ENCODE measurements at regions not wholly inside any gene's neighbourhood (a gene's known extent, or its start where the extent isn't known, plus 50 kb on each side); places are given as distances from the start of the nearest gene placed in this dataset.

DNA sequence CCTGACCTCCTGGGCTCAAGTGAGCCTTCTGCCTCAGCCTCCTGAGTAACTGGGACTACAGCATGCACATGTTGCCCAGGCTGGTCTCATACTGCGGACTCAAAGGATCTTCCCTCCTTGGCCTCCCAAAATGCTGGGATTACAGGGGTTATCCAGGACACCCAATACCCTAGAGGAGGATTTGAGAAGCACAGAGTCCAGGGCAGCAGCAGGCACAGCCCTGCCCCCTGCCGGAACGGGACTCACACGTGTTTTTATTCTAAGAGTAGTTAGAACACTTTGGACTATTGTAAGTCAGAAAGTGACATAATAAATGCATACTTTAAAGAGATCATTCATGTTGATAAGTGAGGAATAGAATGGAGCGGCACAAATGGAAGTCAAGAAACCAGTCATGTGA is 80.2 kb downstream of the C6orf118 start:
- no peak for DNase-seq (ENCODE audit: low read depth in 2 of 2, low spot score in 1 of 2)

DNA sequence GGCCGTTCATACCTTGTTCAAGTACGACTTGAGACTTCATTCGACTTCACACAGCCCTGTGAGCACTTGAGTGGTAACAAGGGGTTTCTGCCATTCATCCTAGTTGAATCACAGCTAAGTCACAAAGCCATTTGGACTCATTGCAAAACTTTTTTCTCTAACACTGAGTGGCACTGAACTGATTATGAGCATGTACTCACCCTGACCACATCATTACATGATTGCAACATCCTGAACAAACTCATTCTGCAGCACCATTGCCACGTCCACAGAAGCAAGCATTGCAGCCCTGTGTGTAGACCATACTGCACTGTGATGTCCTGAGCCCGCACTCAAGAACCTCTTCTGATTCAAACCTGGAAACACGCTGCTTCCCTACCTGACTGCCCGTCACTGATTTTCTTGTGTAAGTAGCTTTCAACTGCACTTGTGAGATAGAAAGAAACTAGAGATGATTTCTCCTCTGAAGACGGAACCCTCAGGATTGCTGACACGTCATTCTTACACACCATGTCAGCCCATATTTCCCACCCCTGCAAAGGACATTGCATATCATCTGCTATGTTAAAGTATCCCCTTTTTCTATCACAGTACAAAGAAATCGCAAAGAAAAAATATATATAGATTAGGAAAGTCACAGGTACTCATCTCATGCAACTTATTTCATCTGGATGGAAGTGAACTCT is 81.6 kb downstream of the C6orf118 start:
- DNase-seq (ENCODE audit: low read depth in 2 of 2, low spot score in 1 of 2): no peak

DNA sequence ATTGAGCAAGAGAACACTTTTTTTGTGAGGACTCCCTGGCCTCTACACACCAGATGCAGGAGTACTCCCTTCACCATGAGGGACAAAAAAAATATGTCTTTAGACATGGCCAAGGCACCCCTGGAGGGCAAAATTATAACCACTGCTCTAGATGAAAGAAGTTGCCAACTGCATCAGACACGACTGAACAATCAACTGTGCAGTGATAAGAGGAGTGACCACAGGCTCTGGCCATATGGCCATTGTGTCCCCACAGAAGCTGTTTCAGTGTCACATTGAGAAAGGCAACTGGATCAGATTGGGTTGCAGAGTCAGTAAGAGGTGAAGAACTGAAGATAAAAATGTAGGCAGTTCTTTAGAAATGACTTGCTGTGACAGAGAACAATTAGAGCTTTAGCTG is 85.7 kb downstream of the C6orf118 start:
- DNase-seq (ENCODE audit: low read depth in 2 of 2, low spot score in 1 of 2): no peak

DNA sequence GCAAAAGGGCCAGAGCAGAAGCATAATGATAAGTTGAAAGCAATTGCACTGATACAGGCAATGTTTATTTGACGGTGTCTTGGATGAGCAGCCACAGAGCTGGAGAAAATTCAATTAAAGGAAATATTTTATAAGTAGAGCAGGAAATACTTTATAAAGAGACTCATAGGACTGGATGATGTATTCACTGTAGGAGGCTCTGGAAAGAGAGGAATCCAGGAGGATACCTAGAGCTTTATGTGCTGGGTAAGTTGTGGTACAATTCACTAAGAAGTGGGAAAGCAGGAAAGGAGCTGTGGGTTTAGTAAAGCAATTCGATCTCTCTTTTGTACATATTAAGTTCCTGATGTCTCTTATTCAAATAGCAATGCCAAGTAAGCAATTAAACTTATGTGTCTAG is 86.3 kb downstream of the C6orf118 start:
- no peak for DNase-seq (ENCODE audit: low read depth in 2 of 2, low spot score in 1 of 2)

DNA sequence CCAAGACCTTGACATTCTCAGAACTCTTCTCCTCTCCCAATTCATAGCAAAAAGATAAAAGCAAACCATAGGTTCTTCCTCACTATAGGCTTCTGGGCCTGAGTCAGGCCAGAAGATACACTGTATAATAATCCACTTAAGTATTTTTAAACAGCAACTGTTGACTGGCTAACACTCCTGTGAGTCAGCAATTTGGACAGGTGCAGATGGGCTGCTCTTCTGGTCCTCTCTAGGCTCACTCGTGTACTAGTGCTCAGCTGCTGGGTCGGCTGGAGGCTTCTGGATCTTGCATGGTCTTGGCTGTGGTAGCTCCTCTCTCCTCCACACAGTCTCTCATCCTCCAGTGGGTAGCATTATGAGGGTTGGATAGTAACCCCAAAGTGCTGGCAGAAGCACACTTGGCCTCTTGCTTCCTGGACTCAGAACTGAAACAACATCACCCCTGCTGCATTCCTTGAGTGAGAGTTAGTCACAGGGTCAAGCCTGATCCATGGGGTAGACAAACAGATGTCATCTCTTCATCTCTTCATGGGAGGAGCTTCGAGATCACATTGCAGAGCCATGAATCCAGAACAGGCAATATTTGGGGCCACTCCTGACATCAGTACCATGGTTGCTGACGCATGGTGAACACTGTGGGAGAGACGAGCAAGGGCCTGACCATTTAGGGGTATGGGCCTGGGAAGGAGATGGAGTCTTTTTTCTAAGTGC is 86.9 kb downstream of the C6orf118 start:
- DNase-seq (ENCODE audit: low read depth in 2 of 2, low spot score in 1 of 2): no peak

DNA sequence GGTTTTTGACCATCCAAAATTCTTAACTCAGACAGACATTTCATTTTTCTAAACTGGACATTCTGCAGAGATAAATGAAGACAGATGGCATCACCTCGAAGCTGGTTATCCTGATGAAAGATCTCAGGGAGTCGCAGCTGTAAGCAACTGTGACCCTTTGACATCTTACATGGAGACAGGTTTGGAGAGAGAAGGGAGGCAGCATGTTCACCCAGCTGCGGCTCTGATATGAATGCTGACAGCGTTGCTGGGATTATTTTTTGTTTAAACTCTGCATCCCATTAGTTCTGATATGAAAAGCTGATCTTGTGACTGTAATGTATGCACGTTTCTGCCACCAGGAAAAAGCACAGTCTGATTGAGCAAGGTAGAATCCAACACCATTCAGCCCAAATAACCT is 89.4 kb downstream of the C6orf118 start:
- DNase-seq (ENCODE audit: low read depth in 2 of 2, low spot score in 1 of 2): no peak

DNA sequence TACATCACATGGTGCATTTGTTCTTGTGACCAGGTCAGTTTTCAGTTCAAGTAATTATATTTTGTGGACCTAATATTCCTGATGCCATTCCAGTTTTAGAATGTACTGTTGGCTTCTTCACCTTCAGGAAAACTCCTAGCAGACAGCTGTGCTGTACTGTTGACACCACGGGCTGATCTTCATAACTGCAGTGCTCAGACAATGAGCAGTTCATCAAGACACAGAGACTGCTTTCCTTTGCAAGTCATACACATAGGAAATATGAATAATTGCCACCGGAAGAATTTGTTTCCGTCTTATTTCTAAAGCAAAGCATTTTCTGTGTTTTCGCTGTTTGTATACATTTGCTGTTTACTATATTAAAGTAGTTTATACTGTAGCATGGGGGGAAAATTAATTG is 89.8 kb downstream of the C6orf118 start:
- no peak for DNase-seq (ENCODE audit: low read depth in 2 of 2, low spot score in 1 of 2)

DNA sequence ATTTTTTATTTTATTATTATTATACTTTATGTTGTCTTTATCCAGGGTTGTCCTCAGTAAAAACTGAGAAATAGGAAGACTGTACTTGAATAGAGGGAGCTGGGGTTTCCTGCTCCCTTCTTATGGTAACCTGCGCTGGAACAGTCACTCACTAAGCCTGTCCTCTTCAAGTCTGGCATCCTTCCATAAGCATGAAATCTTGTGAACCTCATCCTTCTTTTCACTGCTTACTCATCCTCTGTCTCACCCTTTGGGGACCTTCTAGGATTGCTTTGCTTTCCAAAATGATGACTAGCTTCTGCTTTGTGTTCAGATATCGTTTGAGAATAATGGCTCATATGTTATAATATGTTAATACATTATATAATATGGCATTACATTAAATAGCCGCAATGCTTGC is 90.6 kb downstream of the C6orf118 start:
- no peak for DNase-seq (ENCODE audit: low read depth in 2 of 2, low spot score in 1 of 2)

DNA sequence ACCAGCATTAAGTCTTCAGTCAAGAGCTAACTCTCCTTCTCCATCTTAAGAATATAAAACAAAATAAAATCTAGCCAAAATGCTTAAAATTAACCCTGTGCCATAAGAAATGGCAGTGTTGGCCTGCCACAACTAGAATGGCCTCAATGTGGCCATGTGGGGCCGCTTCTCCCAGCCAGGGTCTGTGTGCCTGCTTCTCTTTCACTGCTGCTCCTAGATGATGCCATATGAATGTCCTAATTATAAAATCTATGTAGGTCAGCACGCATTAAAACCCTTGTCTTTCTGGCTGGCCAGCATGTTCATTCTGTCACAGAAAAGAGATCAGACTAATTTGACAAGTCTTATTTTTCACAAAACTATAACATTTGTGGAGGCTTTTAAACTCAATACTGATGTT is 102.6 kb downstream of the C6orf118 start:
- DNase-seq (ENCODE audit: low read depth in 2 of 2, low spot score in 1 of 2): no peak

DNA sequence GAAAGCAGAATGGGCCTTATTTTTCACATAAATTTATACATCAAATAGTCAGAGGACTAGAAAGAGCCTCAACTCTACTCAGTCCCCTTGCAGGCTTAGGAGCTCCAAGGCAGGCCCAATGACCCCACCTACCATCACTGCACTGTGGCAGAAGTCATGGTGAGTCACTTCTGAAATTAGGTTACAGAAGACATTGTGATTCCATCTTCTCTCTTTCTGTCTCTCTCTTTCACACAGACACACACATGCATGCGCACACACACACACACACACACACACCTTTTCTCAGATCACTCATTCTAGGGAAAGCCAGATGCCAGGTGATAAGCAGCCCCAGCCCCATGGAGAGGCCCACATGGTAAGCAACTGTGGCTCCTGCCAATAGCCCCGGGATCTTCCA is 103.8 kb downstream of the C6orf118 start:
- no peak for DNase-seq (ENCODE audit: low read depth in 2 of 2, low spot score in 1 of 2)

DNA sequence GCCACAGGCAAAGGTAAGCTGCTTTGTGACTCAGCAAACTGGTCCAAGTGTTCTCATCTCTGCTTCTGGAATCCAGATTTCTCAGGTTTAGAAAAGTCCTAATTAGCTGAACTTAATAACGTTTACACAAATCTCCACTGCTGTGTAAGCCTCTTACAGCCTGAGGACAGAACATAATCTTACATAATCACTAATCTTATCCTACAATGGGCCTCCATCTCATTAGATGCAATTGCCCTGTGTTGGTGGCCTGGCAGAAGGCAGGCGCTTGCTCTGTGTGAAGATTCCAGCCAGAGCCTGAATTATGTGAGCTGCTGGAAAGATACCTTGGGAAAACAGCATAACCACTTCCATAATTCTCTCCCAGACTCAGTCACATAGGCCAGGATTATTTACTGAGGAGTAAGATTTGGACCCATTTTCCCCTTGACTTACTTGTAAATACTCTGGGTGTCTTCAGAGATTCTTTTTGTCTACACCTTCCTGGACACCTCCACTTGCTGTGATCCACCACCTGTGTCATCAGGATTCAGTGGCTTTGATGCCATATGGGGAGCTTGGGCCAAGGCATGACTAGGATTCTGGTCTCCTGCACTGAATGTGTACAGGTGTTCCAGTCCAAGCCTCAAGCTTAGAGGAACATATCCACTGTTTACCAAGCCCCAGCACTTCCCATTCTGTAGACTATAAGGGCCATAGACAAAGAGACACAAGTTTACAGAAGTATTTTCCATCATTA is 104.4 kb downstream of the C6orf118 start:
- no peak for DNase-seq (ENCODE audit: low read depth in 2 of 2, low spot score in 1 of 2)

DNA sequence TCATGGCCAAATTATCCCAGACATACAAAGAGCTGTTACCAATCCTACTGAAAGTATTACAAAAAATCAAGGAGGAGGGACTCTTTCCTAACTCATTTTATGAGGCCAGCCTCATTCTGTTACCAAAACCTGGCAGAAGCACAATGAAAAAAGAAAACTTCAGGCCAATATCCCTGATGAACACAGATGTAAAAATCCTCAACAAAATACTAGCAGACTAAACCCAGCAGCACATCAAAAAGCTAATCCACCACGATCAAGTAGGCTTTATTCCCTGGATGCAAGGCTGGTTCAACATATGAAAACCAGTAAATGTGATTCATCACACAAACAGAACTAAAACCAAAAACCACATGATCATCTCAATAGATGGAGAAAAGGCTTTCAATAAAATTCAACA is 109.2 kb downstream of the C6orf118 start:
- DNase-seq (ENCODE audit: low read depth in 2 of 2, low spot score in 1 of 2): no peak

DNA sequence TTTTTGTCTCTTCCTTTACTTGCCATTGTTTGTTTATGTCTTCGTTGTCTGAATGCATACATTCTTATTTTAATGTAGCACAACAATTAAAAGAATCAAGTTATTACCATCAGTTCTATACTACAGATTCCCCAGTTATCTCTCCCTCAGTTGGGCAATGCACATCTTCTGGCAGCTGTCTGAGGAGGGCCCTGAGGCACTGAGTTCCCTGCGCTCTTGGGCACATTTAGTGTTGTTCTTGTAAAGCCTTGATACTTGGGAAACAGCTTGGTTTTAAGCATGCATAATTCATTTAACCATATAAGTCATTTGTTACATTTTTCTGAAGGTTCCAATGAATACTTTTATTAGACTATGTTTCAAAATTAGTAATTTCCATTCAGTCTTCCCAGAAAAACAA is 117.9 kb downstream of the C6orf118 start:
- no peak for DNase-seq (ENCODE audit: low read depth in 2 of 2, low spot score in 1 of 2)

DNA sequence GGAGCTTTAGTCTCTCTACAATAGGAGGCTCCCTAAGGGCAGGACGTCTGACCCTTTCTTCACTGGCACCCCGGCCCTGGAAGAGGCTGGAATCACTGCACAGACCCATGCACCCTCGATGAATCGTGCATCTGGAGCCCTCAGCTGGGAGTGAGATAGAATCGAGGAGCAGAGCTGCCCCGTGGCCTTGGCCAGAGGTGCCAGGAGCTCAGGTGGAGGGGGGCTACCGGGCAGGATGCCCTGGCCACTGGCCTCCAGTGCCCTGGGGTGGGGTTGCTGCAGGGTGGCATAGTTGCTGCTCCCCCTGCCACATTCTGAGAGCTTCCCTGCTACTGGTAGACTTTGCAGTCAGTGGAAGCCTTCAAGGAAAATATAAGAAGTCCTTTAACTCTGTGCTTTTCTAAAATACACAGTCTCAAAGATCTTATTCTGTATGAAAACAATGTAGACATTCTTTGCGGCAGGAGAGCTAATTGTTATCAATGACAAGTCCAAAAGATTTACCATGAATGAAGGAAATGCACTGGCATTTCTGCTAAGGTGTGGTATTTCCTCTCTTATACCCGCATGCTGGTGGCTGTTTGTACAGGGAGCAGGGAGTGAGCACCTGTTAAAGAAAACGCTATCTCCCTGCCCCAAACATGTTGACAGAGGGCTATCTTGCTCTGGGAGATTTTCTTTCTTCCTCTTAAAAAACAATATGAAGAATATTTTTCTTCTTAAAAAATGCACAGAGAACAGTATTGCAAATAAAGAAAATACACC is 122.8 kb downstream of the C6orf118 start:
- DNase-seq (ENCODE audit: low read depth in 2 of 2, low spot score in 1 of 2): no peak

DNA sequence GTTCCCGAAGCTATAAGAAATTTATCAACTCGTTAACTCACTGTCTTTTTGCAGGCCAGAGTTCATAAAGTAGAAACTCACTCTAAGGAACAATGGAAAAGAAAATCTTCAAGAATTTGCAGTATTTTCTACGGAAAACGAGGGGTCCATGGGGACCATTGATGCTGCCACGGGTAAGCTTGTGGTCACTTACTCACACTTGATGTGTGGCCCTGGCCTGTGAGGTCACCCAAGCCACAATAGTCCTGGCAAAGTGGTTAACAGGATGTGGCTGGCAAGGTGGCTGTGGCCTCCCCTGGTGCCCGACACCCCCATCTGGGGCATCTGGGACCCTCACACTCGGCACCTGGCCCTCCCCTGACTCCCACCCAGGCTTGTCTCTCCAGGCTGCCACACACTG is 123.4 kb downstream of the C6orf118 start:
- DNase-seq (ENCODE audit: low read depth in 2 of 2, low spot score in 1 of 2): no peak

DNA sequence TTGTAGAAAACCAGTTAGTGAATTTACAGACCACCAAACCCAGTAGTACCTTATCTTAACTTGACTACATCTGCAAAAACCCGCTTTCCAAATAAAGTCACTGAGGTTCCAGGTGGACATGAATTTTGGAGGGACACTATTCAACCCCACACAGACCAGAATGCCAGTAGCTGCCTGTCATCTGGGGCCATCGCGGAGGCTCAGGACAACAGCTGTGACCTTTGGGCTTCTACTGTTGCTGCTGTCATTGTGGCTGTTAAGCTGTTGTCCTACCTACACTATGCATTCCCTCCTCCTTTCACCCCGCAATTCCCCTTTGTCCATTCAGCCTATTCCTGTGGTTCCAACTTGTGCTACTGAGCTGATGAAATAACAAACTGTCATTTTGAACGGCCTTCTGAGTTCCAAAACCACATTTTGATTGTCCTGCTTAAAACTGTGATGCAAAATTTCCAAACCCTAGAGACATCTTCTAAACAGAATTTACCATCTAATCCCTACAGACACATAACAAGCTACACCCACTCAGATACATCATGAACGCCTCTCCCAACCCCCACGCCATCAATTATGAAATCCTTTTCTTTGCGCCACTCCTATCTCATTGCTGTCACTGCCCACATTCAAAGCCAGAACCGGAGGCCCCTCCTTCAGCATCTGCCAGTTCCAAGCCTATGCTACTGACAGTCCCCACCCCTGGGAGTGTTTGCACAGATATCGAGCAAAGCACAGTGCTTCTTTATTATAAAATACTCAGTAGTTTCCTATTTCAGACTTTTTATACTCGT is 125.0 kb downstream of the C6orf118 start:
- DNase-seq (ENCODE audit: low read depth in 2 of 2, low spot score in 1 of 2): no peak

DNA sequence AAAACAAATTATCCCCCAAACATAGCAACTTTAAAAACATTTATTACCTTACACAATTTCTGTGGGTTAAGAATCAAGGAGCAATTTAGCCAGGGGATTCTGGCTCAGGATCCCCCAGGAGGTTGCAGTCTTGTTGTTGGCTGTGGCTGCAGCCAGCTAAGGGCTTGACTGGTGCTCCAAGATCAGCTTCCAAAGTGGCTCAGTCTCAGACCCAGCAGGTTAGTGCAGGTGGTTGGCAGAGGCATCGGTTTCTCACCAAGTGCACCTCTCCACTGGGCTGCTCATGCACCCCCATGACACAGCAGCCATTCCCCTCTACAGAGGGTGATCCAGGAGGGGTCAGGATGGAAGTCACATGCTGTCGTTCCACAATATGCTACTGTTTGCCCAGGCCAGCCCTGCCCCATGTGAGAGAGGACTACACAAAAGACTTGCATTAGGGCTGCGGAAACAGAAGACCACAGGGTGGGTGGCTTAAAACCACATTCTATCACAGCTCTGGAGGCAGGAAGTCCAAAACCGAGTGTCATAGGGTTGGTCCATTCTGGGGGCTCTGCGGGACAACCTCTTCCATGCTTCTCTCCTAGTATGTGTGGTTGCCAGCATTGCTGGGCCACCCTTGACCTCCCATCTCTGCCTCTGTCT is 125.8 kb downstream of the C6orf118 start:
- DNase-seq (ENCODE audit: low read depth in 2 of 2, low spot score in 1 of 2): no peak

DNA sequence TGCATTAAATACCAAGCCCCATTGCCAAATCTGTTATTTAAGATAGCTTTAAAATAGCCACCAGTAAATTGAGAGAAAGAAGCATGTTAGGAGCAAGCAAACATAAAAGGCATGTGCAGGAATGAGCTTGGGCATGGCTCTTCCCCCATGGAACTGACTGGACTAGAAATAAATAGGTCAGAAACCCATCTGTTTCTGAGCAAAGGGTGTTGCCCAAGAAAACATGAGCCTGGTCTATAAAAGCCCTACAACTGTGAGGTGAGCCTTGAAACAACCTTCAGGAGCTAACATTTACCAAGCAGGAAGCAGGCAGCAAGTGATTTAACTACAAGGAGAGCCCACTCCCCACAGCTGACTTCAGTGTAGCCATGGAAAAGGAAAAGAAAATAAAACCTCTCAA is 126.3 kb downstream of the C6orf118 start:
- DNase-seq (ENCODE audit: low read depth in 2 of 2, low spot score in 1 of 2): no peak

DNA sequence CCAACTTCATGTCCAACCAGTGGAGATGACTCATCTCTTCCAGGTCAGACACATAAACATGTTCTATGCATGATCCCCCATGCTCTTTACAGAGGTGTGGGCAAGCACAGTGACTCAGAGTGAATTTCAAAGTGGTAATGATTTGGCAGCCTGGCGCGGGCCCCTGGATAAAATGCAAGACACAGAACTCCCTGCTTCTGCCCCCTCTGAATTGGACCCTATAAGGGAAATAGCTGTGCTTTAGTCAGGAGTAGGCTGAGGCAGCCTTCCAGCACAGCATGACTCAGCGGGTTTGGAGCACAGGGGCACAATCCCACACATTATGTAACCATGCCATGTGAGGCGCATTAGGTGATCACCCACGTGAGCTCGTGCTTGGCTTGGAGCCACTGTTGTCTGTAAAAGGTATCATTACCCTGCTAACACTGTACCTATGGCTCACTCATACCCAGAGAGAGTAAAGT is 127.4 kb downstream of the C6orf118 start:
- DNase-seq (ENCODE audit: low read depth in 2 of 2, low spot score in 1 of 2): no peak

DNA sequence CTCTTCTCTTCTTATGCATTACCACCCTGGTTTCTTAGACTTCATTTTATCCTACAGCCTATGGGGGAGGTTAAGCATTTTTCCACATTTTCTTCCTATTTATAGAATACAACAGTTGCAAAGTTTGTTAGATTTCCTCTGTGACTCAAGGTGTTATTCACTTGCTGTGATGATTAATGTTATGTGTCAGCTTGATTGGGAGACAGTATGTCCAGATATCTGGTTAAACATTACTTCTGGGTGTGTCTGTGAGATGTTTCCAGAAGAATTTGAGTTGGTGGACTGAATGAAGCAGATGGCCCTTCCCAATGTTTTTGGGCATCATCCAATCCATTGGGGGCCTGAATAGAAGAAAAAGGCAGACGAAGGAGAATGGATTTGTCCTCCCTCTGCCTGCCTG is 131.3 kb downstream of the C6orf118 start:
- no peak for DNase-seq (ENCODE audit: low read depth in 2 of 2, low spot score in 1 of 2)

Measured in stimulated activated CD8-positive, alpha-beta memory T cell treated with anti-CD3 and anti-CD28 coated beads, Interleukin-4, amount 100 ng/mL, for 1 hour (primary cell).